ENCODE measurements at regions not wholly inside any gene's neighbourhood (a gene's known extent, or its start where the extent isn't known, plus 50 kb on each side); places are given as distances from the start of the nearest gene placed in this dataset.

GRCh38 chr7:131726031-131726430, 169.6 kb upstream of the PODXL start:
- TF ChIP-seq CTCF (IDR thresholded peaks at IDR 0.05; ENCODE audit: low read depth, low read length, poor library complexity, severe bottlenecking) (no peak), EZH2phosphoT487 (IDR thresholded peaks at IDR 0.05; ENCODE audit: borderline replicate concordance, low read length) (no peak)
